IPS-18c (cell line): ENCODE measurements at regions not wholly inside any gene's neighbourhood (a gene's known extent, or its start where the extent isn't known, plus 50 kb on each side); places are given as distances from the start of the nearest gene placed in this dataset.

Source experiments
- H3K4me3 ChIP-seq: 2 replicates; pipeline ENCODE4 v1.7.0; 2013; ENCODE audit warnings: low read depth, mild to moderate bottlenecking, low read length, moderate library complexity; ENCODE audit not compliant: insufficient read depth
- H3K9me3 ChIP-seq: one replicate; pipeline ENCODE4 v1.6.1; 2013; ENCODE audit warnings: mild to moderate bottlenecking, low read length, moderate library complexity; ENCODE audit not compliant: control insufficient read depth, insufficient read depth

DNA sequence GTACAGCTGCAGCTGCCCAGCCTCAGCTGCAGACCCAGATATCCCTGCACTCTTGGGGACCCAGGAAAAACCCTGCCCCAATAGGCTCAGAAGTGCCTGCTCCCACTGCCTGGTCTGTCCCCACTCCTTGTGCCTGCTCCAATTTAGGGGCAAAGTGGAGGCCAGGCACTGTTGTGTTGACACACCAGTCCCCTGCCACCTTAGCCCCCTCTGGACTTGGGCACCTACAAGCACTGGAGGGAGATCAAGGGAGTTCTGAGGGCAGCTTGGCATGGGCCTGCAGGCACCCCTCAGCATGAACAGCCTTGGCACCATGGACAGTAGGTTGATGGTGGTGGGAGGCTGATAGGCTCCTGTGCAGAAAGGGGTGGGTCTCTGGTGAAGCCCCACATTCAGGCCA lies 2020.8 kb upstream of the ADGRL3 start:
- Histone ChIP-seq H3K4me3 (no peak overlapping the region), H3K9me3 (no peaks in the 10 kb centered on the region)

DNA sequence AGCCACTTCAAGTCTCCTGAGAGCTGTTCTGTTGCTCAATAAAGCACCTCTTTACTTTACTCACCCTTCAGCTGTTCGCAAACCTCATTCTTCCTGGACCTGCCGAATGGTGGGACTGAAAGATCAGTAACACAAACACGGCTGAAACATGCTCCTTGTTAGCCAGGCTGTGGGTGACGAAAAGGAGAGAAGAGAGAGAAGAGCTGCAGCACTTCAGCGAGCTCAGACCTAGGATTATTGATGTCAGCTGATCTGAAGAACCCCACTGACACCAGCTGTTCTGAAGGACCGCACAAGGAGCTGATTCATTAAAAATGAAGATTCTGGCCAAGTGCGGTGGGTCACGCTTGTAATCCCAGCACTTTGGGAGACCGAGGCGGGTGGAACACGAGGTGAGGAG lies 2020.0 kb upstream of the ADGRL3 start:
- no peak overlapping the region for H3K4me3 ChIP-seq
- H3K9me3 ChIP-seq, result no peaks in the 10 kb centered on the region

DNA sequence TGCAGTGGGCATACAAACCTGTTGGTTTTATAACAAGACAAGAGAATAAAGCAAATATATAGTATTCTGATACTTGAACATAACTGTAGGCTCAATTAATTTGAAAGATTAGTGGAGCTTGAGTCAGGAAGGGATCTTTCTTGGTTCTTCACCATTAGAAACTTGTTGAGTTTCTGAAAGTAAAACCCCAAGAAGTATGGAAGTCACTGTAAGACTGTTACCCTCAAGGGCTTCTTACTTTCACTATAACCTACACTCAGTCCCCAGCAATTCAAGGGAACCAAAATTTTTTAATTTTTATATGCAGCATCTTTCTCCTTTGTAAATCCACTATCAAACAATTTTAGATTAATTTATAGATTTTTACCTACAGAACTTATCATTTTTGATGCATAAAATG lies 2019.2 kb upstream of the ADGRL3 start:
- Histone ChIP-seq H3K4me3 (no peak overlapping the region), H3K9me3 (no peaks in the 10 kb centered on the region)

DNA sequence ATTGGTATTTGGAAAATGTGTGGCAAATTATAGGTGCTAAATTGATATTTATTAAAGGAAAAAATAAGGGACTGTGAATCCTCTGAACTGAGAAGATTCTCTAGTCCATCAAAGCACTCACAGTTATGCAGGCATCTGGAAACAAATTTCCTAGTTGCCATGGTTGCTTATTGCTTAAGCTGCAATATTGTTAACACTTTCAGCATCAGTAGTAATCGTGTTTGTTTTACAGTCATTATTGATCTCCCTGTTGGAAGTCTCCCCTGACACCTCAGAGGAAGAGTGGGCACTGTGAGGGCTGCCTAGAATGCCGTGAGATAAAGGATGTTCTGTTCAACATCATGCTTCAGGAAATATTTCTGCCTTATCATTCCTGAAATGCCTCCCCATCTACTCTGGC lies 2004.3 kb upstream of the ADGRL3 start:
- Histone ChIP-seq H3K4me3 (no peak overlapping the region), H3K9me3 (no peaks in the 10 kb centered on the region)

DNA sequence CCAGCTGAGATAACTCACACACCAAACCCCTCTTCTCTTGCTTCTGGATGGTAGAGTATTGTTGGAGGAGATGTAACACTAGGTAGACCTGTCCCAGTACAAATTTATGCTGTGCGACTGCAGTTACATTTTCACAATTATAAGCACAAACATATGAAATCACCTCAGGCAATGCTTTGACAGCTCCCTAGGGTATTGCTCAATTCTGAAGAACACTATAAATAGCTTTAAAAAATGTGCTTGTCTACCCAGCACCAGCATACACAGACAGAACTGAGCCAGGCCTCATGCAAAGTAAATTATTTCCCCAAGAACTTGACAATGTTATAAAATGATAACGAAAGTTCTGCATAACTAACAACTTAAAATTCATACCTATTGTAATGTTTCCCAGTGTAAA lies 1999.1 kb upstream of the ADGRL3 start:
- H3K4me3 ChIP-seq, result no peak overlapping the region
- H3K9me3 ChIP-seq, result peaks cover 3% of the 10 kb centered on the region

DNA sequence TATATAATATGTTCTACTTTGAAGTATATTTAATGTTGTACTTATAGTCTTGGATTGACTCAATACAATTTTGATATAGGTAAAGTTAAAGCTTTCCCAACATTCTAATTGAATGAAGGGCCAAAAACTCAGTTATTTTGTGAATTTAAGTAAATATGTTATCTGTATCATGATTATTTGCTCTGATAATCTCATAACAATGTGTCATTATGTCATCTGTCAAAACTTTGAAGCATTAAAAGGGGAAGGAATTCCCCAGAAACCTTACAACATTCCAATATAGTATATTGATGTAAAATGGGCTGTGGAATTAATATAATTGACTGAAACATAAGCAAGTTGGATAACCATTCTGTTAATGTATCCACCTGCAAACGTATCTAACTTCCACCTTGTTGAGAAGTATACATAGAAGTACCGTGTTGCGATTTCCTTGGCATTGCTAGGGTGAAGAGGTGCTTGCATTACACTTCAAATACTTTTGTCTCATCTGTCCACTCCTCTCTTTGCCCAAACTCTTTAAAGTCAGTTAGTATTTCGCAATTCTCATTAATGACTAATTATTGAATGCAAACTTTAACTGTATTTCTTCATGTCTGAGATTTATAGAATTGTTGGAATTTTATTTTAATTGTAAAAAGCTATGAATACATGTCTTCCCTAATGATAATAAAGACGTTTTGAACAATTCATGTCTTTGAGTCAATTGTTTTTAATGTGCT lies 1982.1 kb upstream of the ADGRL3 start:
- Histone ChIP-seq H3K4me3 (no peak overlapping the region), H3K9me3 (no peaks in the 10 kb centered on the region)

DNA sequence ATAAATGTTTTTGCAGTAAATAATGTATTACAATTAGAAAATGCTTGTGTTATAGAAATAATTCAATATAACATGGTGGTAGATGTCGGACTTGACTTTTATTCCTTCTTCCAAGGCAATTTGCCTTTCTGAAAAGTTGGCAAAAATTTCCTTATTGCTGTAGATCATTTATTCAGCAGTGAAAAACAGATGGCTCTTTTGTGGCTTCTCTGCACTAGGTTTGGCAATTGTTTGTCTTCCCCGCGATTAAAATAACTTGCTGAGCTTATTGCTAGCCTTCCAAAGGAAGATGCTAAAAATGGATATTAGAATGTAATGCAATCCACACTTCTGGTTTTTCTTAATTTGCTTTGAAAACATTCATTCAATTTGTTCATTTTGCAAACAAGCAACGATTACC lies 1977.9 kb upstream of the ADGRL3 start:
- Histone ChIP-seq H3K4me3 (no peak overlapping the region), H3K9me3 (no peaks in the 10 kb centered on the region)

DNA sequence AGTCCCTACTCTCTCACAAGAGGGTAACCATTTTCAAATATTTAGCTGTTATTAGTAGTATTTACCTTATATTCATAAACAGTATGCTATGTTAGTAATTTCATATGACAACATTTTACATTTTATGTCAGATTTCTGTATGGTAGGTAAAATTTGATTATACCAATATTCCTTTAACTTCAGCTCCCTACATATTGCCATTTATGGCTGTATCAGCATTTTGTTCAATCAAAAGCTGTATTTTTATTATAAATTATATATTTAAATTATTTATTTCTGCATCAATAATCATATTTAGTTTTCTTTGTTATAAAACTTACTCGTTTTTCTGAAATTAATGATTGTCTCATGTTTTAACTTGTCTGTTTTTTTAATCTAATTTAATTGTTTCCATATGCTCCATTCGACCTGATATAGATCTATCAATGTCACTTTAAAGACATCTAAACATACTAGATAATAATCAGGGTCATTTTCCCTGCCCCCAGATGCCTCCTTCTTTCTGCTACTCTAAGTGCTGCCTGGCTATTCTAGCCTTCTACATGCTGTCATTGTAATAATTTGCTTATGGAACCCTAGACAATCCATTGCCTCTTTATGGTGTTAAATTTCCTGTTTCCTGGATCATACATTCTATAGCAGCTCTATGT lies 1976.7 kb upstream of the ADGRL3 start:
- Histone ChIP-seq H3K4me3 (no peak overlapping the region), H3K9me3 (no peaks in the 10 kb centered on the region)

DNA sequence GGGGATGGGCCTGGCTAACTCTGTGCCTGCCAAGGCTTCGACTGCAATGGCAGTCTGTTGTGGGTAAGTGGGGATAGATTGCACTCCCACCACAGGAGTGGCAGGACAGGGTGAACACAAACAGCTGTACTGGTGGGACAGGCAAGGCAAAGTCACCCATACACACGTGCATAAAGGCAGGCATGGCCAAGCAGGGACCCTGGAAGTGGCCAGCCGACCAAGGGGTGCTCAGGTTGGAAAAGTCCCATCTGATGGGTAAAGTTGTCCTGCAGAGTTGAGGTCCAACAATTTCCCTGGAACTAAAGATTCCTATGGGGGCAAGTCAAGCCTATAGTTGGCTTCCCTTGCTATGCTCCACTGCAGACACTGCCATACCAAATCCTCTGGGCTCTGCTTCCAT lies 1961.9 kb upstream of the ADGRL3 start:
- no peak overlapping the region for H3K4me3 ChIP-seq
- peaks cover 2% of the 10 kb centered on the region for H3K9me3 ChIP-seq

DNA sequence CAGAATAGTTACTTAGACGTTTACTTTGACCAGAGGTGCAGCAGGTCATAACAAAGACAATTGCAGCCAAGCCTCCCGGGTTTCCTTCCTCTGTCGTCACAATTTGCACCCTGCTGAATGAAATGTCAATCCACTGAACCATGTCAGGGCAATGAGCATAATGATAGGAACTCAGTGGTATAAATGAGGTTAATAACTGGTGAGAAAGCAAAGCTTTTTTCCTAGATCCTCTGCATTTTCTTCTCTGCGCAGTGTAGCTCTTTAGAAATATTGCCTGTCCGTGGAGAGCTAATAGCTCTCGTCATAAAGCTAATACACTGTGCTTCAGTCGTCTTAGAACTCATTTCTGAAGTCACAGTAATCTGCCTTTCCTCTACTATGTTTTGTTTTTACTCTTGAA lies 1960.1 kb upstream of the ADGRL3 start:
- no peak overlapping the region for H3K4me3 ChIP-seq
- H3K9me3 ChIP-seq, result peaks cover 2% of the 10 kb centered on the region

DNA sequence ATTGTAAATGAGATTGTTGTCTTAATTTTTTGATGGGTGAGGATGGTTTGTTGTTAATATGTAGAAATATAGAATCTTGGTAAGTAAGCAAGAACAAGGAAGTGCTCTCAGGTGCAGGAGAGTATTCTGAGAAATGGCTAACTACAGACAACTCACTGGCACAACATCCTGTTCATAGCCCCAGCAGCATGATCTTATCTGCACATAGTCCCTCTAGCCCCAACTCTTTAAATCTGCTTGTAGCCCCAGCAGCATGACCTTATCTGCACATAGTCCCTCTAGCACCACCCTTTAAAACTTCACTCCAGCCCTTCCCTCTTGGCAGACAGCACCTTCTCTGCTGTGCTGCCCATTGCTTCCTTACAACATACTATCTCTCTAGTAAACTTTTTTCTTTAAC lies 1957.1 kb upstream of the ADGRL3 start:
- H3K9me3 ChIP-seq, result peaks cover 2% of the 10 kb centered on the region
- H3K4me3 ChIP-seq, result no peak overlapping the region

DNA sequence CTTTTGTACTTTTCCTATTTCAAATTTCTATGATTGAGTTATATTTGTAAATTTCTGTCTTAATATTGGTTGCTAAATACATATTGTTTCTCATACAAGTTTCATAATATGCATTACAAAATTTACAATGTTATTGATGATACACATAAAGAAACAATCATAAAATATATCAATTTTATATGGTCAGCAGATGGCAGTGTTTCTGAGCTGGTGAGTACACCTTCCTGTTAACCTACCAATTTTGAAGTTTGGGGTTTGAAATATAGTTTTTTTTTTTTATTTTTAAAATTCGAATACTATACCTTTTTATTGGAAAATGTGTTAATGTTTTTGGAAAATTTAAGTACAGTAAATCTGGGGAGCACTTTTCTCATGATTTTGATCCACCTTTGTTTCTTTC lies 1953.1 kb upstream of the ADGRL3 start:
- Histone ChIP-seq H3K9me3 (no peaks in the 10 kb centered on the region), H3K4me3 (no peak overlapping the region)

DNA sequence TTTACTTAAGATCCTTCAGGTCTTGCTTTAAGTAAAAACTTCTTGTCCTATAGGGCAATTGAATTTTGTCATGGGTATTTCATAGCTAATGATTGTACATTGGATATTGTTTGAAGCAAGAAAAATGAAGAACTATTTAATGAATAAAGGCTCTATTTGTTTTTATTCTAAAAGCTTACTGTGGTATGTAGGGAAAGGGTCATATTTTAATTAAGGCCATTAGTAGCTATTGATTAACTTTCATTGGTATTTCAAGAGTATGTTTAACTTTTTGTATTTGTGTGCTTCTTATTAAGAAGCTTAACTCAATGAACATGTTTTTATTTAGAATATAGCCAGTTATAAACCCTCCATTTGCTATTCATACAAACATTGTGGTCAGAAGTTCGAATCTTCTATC lies 1951.8 kb upstream of the ADGRL3 start:
- H3K4me3 ChIP-seq, result no peak overlapping the region
- H3K9me3 ChIP-seq, result no peaks in the 10 kb centered on the region

DNA sequence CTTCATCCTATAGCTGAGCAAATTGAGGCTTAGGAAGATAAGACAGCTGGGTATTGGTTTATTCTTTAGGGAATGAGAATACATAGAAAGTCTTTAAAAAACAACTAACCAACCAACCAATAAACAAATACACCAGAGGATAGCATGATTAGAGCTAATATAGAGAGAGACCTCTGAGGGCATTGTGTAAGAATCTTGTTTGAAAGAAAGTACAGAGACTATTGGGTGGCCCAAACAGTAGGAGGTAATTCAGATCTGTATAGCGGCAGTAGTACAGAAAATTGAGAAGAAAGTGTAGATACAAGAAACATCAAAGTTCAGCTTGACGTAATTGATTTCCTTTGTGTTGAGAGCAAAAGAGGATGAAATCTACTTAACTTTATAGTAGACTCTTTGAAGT lies 1951.0 kb upstream of the ADGRL3 start:
- no peaks in the 10 kb centered on the region for H3K9me3 ChIP-seq
- no peak overlapping the region for H3K4me3 ChIP-seq

DNA sequence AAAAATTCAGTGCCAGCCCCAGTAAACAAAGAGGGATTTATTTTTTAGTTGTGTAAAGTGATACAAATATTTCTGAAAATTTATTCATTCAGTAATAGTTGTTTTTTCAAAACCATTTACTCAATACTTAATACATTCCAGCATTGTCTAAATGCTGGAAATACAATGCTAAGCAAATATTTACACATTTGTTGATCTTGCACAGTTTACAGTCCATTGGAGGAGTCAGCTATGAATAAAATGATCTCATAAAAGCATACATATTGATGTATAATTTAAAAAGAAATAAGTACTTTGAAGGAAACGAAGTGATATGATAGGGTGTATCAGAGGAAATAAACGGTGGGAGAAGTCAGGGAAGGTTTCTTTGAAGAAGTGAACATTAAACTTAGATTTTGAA lies 1942.1 kb upstream of the ADGRL3 start:
- H3K4me3 ChIP-seq, result no peak overlapping the region
- peaks cover 5% of the 10 kb centered on the region for H3K9me3 ChIP-seq

DNA sequence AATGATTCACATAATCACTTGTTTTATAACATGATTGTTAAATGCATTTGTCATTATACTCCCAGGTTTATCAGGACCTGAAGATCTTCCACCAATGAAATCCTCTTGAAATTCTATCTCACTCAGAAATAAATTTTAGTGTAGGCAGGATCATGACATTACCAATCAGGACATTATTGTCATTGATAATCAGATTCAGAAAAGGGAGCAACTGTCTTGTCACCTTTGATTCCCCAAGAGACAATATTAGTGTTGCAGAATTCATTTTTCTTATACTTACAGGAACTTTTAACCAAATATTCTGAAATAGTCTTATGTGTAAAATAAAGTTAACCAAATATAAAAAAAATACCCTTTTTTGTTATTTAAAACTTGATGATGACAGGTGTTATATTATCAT lies 1892.5 kb upstream of the ADGRL3 start:
- Histone ChIP-seq H3K4me3 (no peak overlapping the region), H3K9me3 (no peaks in the 10 kb centered on the region)

DNA sequence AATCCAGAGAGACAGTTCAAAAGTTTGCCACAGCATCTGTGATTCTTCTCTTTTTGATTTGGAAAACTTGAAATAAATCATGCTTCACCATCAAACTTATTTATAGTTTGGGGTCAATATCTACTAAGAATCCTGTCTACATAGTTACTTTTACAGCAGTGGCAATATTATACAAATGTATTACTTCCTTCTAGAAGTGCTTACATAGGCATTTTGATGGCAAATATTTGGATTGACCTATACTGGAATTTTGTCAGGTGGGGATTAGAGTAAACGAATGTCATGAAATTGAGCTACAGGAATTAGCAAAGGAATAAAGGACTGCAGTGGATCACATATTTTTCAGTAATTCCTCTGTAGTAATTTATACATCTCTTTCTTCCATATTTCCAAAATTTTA lies 1885.5 kb upstream of the ADGRL3 start:
- Histone ChIP-seq H3K9me3 (no peaks in the 10 kb centered on the region), H3K4me3 (no peak overlapping the region)

DNA sequence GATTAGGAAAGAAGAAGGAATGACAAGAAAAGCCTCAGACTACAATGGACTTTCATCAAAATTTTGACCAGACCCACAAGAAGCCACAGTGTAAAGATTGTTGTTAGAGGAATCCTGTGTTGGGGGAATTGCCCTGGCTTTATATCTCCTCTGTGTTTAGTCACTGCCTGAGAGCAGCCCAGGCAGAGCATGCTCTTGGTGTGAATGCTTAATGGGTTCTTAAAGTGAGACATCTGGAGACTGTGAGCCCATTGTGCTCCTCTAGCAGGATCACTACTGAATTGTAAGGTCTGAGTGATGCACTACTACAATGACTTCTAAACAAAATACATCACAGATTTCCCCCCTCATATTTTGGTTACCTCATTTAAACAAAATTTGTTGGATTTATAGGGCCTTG lies 1860.5 kb upstream of the ADGRL3 start:
- Histone ChIP-seq H3K4me3 (no peak overlapping the region), H3K9me3 (no peaks in the 10 kb centered on the region)

DNA sequence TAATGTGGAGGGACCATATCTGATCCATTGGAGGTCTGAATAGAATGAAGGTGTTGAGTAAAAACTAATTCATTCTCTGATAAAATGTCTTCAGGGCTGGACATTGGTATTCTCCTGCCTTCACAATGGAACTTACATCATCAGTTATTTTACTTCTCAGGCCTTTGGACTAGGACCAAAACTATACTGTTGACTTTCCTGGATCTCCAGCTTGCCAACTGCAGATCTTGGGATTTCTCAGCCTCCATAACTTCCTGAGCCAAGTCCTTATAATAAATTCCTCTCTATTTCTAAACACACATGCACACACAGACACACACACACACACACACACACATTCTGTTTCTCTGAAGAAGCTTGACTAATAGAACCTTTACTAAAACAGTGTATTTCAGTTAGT lies 1858.6 kb upstream of the ADGRL3 start:
- no peaks in the 10 kb centered on the region for H3K9me3 ChIP-seq
- H3K4me3 ChIP-seq, result no peak overlapping the region
